HepG2 (cell line): ENCODE measurements at regions not wholly inside any gene's neighbourhood (a gene's known extent, or its start where the extent isn't known, plus 50 kb on each side); places are given as distances from the start of the nearest gene placed in this dataset.

Experiments used
- ATRX ChIP-seq: sonication (generic); formaldehyde crosslinking; IDR thresholded peaks from 2 replicates; pipeline ENCODE4 v1.4.0; 2020; ENCODE audit warnings: missing genetic modification reagents, borderline replicate concordance
- BHLHE40 ChIP-seq: IDR thresholded peaks from 2 replicates; pipeline ENCODE4 v1.6.1; 2011; ENCODE audit warnings: low read length, improper control_type of control experiment
- CBX2 ChIP-seq, 2 experiments: fragments of 200-600 bp in 1 of 2; sonication (generic); formaldehyde crosslinking in 1 of 2; IDR thresholded peaks; 2 replicates each; pipeline versions ENCODE4 v1.7.0 to v1.8.1; 2018 to 2022; ENCODE audit warnings: low read depth in 2 of 2, low read length in 1 of 2, mild to moderate bottlenecking in 1 of 2, missing genetic modification reagents in 1 of 2
- EEA1 ChIP-seq: sonication (generic); formaldehyde crosslinking; IDR thresholded peaks from 2 replicates; pipeline ENCODE4 v1.5.1; 2020; ENCODE audit warnings: mild to moderate bottlenecking, missing genetic modification reagents, borderline replicate concordance
- FOXC1 ChIP-seq: sonication (generic); formaldehyde crosslinking; IDR thresholded peaks from 2 replicates; pipeline ENCODE4 v1.8.0; 2022; ENCODE audit warnings: mild to moderate bottlenecking, missing genetic modification reagents, borderline replicate concordance
- GLMP ChIP-seq: sonication (generic); formaldehyde crosslinking; IDR thresholded peaks from 2 replicates; pipeline ENCODE4 v1.9.0; 2021; ENCODE audit warnings: missing genetic modification reagents, mild to moderate bottlenecking, borderline replicate concordance
- HCFC1 ChIP-seq: fragments of 150-350 bp; IDR thresholded peaks from 2 replicates; pipeline ENCODE4 v1.6.1; 2014; ENCODE audit warnings: low read depth, low read length
- HES4 ChIP-seq: sonication (generic); formaldehyde crosslinking; IDR thresholded peaks from 2 replicates; pipeline ENCODE4 v1.9.0; 2021; ENCODE audit warnings: mild to moderate bottlenecking, missing genetic modification reagents, borderline replicate concordance
- KLF9 ChIP-seq: IDR thresholded peaks from 2 replicates; pipeline ENCODE4 v1.6.1; 2016; ENCODE audit warnings: low read depth
- MAFK ChIP-seq, 2 experiments: IDR thresholded peaks in 1 of 2; conservative IDR thresholded peaks in 1 of 2; 2 replicates each; pipeline ENCODE4 v1.6.1; 2011; ENCODE audit warnings: improper control_type of control experiment in 2 of 2, low read length in 2 of 2
- NFYB ChIP-seq: sonication (generic); formaldehyde crosslinking; IDR thresholded peaks from 2 replicates; pipeline ENCODE4 v1.4.0; 2020; ENCODE audit warnings: missing genetic modification reagents
- NR3C1 ChIP-seq: sonication (generic); formaldehyde crosslinking; IDR thresholded peaks from 2 replicates; pipeline ENCODE4 v1.4.0; 2020; ENCODE audit warnings: missing genetic modification reagents
- PLSCR1 ChIP-seq: sonication (generic); formaldehyde crosslinking; IDR thresholded peaks from 2 replicates; pipeline ENCODE4 v1.5.0; 2020; ENCODE audit warnings: missing genetic modification reagents, mild to moderate bottlenecking, borderline replicate concordance
- RCOR2 ChIP-seq: IDR thresholded peaks from 2 replicates; pipeline ENCODE4 v1.6.1; 2016; ENCODE audit warnings: missing biosample characterization, missing genetic modification reagents
- RXRA ChIP-seq: sonication (generic); formaldehyde crosslinking; IDR thresholded peaks from 2 replicates; pipeline ENCODE4 v1.5.1; 2020; ENCODE audit warnings: missing genetic modification reagents
- SMARCE1 ChIP-seq: fragments of 450-650 bp; IDR thresholded peaks from 2 replicates; pipeline ENCODE4 v1.6.1; 2017; ENCODE audit warnings: borderline replicate concordance
- SMYD3 ChIP-seq: sonication (generic); formaldehyde crosslinking; IDR thresholded peaks from 2 replicates; pipeline ENCODE4 v1.8.1; 2023; ENCODE audit warnings: mild to moderate bottlenecking, missing genetic modification reagents
- SNAPC5 ChIP-seq: sonication (generic); formaldehyde crosslinking; IDR thresholded peaks from 2 replicates; pipeline ENCODE4 v1.8.1; 2023; ENCODE audit warnings: mild to moderate bottlenecking, missing genetic modification reagents, borderline replicate concordance
- SPEN ChIP-seq: sonication (generic); formaldehyde crosslinking; IDR thresholded peaks from 2 replicates; pipeline ENCODE4 v1.5.1; 2020; ENCODE audit warnings: low read depth, mild to moderate bottlenecking, missing genetic modification reagents
- ZBTB42 ChIP-seq: sonication (generic); formaldehyde crosslinking; IDR thresholded peaks from 2 replicates; pipeline ENCODE4 v1.5.0; 2020; ENCODE audit warnings: mild to moderate bottlenecking, missing genetic modification reagents
- ZBTB8A ChIP-seq: sonication (generic); formaldehyde crosslinking; IDR thresholded peaks from 2 replicates; pipeline ENCODE4 v1.4.0; 2020; ENCODE audit warnings: mild to moderate bottlenecking, low read depth, missing genetic modification reagents, borderline replicate concordance
- ZNF577 ChIP-seq: sonication (generic); formaldehyde crosslinking; IDR thresholded peaks from 2 replicates; pipeline ENCODE4 v1.4.0; 2020; ENCODE audit warnings: mild to moderate bottlenecking, low read depth, missing genetic modification reagents, borderline replicate concordance
- ZNF7 ChIP-seq: IDR thresholded peaks from 2 replicates; pipeline ENCODE4 v1.6.1; 2016; ENCODE audit warnings: missing biosample characterization, missing genetic modification reagents
- ZNF75D ChIP-seq: sonication (generic); formaldehyde crosslinking; IDR thresholded peaks from 2 replicates; pipeline ENCODE4 v1.8.1; 2023; ENCODE audit warnings: missing genetic modification reagents, mild to moderate bottlenecking, borderline replicate concordance
- ZNF770 ChIP-seq: sonication (generic); formaldehyde crosslinking; IDR thresholded peaks from 2 replicates; pipeline ENCODE4 v1.5.0; 2020; ENCODE audit warnings: mild to moderate bottlenecking, missing genetic modification reagents
- ZNF790 ChIP-seq: sonication (generic); formaldehyde crosslinking; IDR thresholded peaks from 2 replicates; pipeline ENCODE4 v1.8.0; 2022; ENCODE audit warnings: missing genetic modification reagents, mild to moderate bottlenecking, borderline replicate concordance

- no peak for TF ChIP-seq SMARCE1
- TF ChIP-seq RCOR2 (CRISPR knock-in tag), result no peak
- TF ChIP-seq ZNF75D, result no peak
- no peak for TF ChIP-seq GLMP
- no peak for TF ChIP-seq FOXC1
- TF ChIP-seq MAFK (conservative IDR thresholded peaks at IDR 0.05 in 1 of 2, IDR thresholded peaks at IDR 0.05 in 1 of 2; ENCODE audit: low read length in 2 of 2), result 0 out of 4 replicates have a peak, but pooled peaks of 1 of the 2 experiments have one; percentile 14
- no peak for TF ChIP-seq ZNF7 (CRISPR knock-in tag)
- no peak for TF ChIP-seq EEA1 (CRISPR knock-in tag)
- TF ChIP-seq SMYD3, result no peak
- TF ChIP-seq ZNF770 (CRISPR knock-in tag), result no peak
- TF ChIP-seq ZBTB8A, result no peak
- TF ChIP-seq RXRA, result peak; percentile 39; the same call in 1 of the 2 replicates
- no peak for TF ChIP-seq PLSCR1
- no peak for TF ChIP-seq BHLHE40
- TF ChIP-seq SNAPC5 (CRISPR knock-in tag), result no peak
- no peak for TF ChIP-seq HES4
- no peak for TF ChIP-seq NR3C1 (CRISPR knock-in tag)
- TF ChIP-seq CBX2 (IDR thresholded peaks at IDR 0.05; ENCODE audit: low read depth, low read length), result no peak
- no peak for TF ChIP-seq CBX2 (CRISPR knock-in tag; IDR thresholded peaks at IDR 0.05; ENCODE audit: low read depth)
- no peak for TF ChIP-seq KLF9 (CRISPR knock-in tag)
- no peak for TF ChIP-seq ZBTB42 (CRISPR knock-in tag)
- no peak for TF ChIP-seq HCFC1
- TF ChIP-seq NFYB (CRISPR knock-in tag), result no peak
- 0 out of 2 replicates have a peak, but pooled peaks have one; percentile 22 for TF ChIP-seq SPEN (CRISPR knock-in tag)
- TF ChIP-seq ATRX (CRISPR knock-in tag), result no peak
- TF ChIP-seq ZNF790 (CRISPR knock-in tag), result no peak
- no peak for TF ChIP-seq ZNF577 (CRISPR knock-in tag)
Observed at GRCh38 chr4:16969696-16970135, 71.3 kb upstream of the LDB2 start (continued).
